Activated CD4-positive, CD25-positive, alpha-beta regulatory T cell treated with anti-CD3 and anti-CD28 coated beads, Interleukin-2, amount 50 U/mL, for 24 hours (primary cell): ENCODE measurements at regions not wholly inside any gene's neighbourhood (a gene's known extent, or its start where the extent isn't known, plus 50 kb on each side); places are given as distances from the start of the nearest gene placed in this dataset.

ENCODE experiments used
- ATAC-seq, 2 donors: fragments of 150-1000 bp; cut with Tn5 transposase; one replicate each; pipeline ENCODE4 v1.10.0; 2021; ENCODE audit warnings: mild to moderate bottlenecking in 1 of 2, moderate library complexity in 1 of 2

GRCh38 chrX:42151808-42152207 is 228.5 kb upstream of the CASK start:
- ATAC-seq: no peak

- no peak for ATAC-seq
Measured at GRCh38 chrX:42149765-42150164, 226.4 kb upstream of the CASK start.

- ATAC-seq: no peak
Measured at GRCh38 chrX:42149281-42149680, 225.9 kb upstream of the CASK start.

GRCh38 chrX:42143866-42144592 is 220.7 kb upstream of the CASK start:
- ATAC-seq: no peak

- ATAC-seq: no peak
Measured at GRCh38 chrX:42140320-42140719, 217.0 kb upstream of the CASK start.

GRCh38 chrX:42135583-42136228 is 212.4 kb upstream of the CASK start:
- no peak for ATAC-seq

GRCh38 chrX:42131856-42132255 is 208.5 kb upstream of the CASK start:
- ATAC-seq: no peak

GRCh38 chrX:42129022-42129940 is 205.9 kb upstream of the CASK start:
- ATAC-seq: peak; percentile 68 to 75

- peak; percentile 25 to 58 for ATAC-seq
Measured at GRCh38 chrX:42128587-42128986, 205.2 kb upstream of the CASK start.

- peak; percentile 42 to 60 for ATAC-seq
Measured at GRCh38 chrX:42128020-42128419, 204.7 kb upstream of the CASK start.

- ATAC-seq: no peak
Measured at GRCh38 chrX:42127563-42127962, 204.2 kb upstream of the CASK start.

- no peak for ATAC-seq
Measured at GRCh38 chrX:42123369-42123768, 200.0 kb upstream of the CASK start.

GRCh38 chrX:42119076-42119475 is 195.7 kb upstream of the CASK start:
- ATAC-seq: no peak

GRCh38 chrX:42117318-42117717 is 194.0 kb upstream of the CASK start:
- ATAC-seq: no peak

- ATAC-seq: no peak
Measured at GRCh38 chrX:42109428-42109827, 186.1 kb upstream of the CASK start.

- ATAC-seq: peak; percentile 96 to 97
Measured at GRCh38 chrX:42107495-42108488, 184.4 kb upstream of the CASK start.

GRCh38 chrX:42106556-42106955 is 183.2 kb upstream of the CASK start:
- no peak for ATAC-seq

- no peak for ATAC-seq
Measured at GRCh38 chrX:42102586-42103282, 179.4 kb upstream of the CASK start.

- ATAC-seq: no peak
Measured at GRCh38 chrX:42098900-42099299, 175.5 kb upstream of the CASK start.

GRCh38 chrX:42097486-42097885 is 174.1 kb upstream of the CASK start:
- ATAC-seq: no peak

- ATAC-seq: no peak
Measured at GRCh38 chrX:42096265-42096920, 173.0 kb upstream of the CASK start.
